HG03457 (cell line): ENCODE measurements at regions not wholly inside any gene's neighbourhood (a gene's known extent, or its start where the extent isn't known, plus 50 kb on each side); places are given as distances from the start of the nearest gene placed in this dataset.

Source experiments
- ATAC-seq: cut with Tn5 transposase; IDR thresholded peaks from one replicate; pipeline ENCODE4 v1.9.1; 2021; ENCODE audit warnings: moderate number of reproducible peaks; ENCODE audit not compliant: unreplicated experiment

- no peak for ATAC-seq
Measured at GRCh38 chr21:28257276-28257675, 735.4 kb downstream of the LTN1 start.

- ATAC-seq, result no peak
Measured at GRCh38 chr21:28256837-28257236, 735.8 kb downstream of the LTN1 start.

GRCh38 chr21:28256420-28256831 is 736.3 kb downstream of the LTN1 start:
- ATAC-seq, result no peak

GRCh38 chr21:28253961-28254360 is 738.7 kb downstream of the LTN1 start:
- no peak for ATAC-seq

GRCh38 chr21:28253338-28253737 is 739.3 kb downstream of the LTN1 start:
- no peak for ATAC-seq

GRCh38 chr21:28252928-28253327 is 739.7 kb downstream of the LTN1 start:
- ATAC-seq, result no peak

- no peak for ATAC-seq
Measured at GRCh38 chr21:28250946-28251345, 741.7 kb downstream of the LTN1 start.

GRCh38 chr21:28247454-28248020 is 745.1 kb downstream of the LTN1 start:
- ATAC-seq, result no peak

GRCh38 chr21:28240586-28240985 is 752.1 kb downstream of the LTN1 start:
- ATAC-seq, result no peak

- no peak for ATAC-seq
Measured at GRCh38 chr21:28239340-28239739, 753.3 kb downstream of the LTN1 start.

- ATAC-seq, result no peak
Measured at GRCh38 chr21:28237661-28238060, 755.0 kb downstream of the LTN1 start.

- no peak for ATAC-seq
Measured at GRCh38 chr21:28235169-28235895, 757.3 kb downstream of the LTN1 start.

GRCh38 chr21:28234326-28234725 is 758.4 kb downstream of the LTN1 start:
- no peak for ATAC-seq

- no peak for ATAC-seq
Measured at GRCh38 chr21:28233536-28234220, 759.0 kb downstream of the LTN1 start.

GRCh38 chr21:28230559-28230958 is 762.1 kb downstream of the LTN1 start:
- ATAC-seq, result no peak

GRCh38 chr21:28229814-28230213 is 762.9 kb downstream of the LTN1 start:
- ATAC-seq, result no peak

GRCh38 chr21:28228636-28228995 is 764.1 kb downstream of the LTN1 start:
- no peak for ATAC-seq

GRCh38 chr21:28227881-28228635 is 764.6 kb downstream of the LTN1 start:
- no peak for ATAC-seq

- ATAC-seq, result no peak
Measured at GRCh38 chr21:28226563-28226962, 766.1 kb downstream of the LTN1 start.

- ATAC-seq, result no peak
Measured at GRCh38 chr21:28224191-28224726, 768.4 kb downstream of the LTN1 start.

- ATAC-seq, result no peak
Measured at GRCh38 chr21:28221984-28222383, 770.7 kb downstream of the LTN1 start.
